ENCODE measurements at regions not wholly inside any gene's neighbourhood (a gene's known extent, or its start where the extent isn't known, plus 50 kb on each side); places are given as distances from the start of the nearest gene placed in this dataset.

DNA sequence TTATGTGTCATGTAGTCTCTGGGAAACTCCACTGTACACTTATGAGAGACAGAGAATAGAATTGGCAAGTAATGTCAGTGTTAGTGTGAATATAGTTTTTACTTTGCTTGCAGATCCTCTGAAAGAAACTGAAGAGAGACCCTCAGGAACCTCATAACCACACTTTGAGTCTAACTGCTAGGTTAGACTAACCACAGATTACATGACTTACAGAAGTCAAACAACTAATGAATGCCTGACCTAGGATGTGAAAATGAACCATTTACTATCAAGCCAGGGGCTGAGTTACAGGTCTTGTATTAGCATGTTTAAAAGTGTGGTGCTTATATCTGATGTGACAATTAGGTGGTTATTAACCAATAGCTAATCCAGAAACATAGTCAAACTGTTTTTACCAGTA lies 280.4 kb upstream of the LRATD1 start:
- TF ChIP-seq, protein P1, sequence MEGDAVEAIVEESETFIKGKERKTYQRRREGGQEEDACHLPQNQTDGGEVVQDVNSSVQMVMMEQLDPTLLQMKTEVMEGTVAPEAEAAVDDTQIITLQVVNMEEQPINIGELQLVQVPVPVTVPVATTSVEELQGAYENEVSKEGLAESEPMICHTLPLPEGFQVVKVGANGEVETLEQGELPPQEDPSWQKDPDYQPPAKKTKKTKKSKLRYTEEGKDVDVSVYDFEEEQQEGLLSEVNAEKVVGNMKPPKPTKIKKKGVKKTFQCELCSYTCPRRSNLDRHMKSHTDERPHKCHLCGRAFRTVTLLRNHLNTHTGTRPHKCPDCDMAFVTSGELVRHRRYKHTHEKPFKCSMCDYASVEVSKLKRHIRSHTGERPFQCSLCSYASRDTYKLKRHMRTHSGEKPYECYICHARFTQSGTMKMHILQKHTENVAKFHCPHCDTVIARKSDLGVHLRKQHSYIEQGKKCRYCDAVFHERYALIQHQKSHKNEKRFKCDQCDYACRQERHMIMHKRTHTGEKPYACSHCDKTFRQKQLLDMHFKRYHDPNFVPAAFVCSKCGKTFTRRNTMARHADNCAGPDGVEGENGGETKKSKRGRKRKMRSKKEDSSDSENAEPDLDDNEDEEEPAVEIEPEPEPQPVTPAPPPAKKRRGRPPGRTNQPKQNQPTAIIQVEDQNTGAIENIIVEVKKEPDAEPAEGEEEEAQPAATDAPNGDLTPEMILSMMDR (IDR thresholded peaks at IDR 0.05; ENCODE audit: insufficient read depth, low read length): no peak
- TF ChIP-seq, protein P2, sequence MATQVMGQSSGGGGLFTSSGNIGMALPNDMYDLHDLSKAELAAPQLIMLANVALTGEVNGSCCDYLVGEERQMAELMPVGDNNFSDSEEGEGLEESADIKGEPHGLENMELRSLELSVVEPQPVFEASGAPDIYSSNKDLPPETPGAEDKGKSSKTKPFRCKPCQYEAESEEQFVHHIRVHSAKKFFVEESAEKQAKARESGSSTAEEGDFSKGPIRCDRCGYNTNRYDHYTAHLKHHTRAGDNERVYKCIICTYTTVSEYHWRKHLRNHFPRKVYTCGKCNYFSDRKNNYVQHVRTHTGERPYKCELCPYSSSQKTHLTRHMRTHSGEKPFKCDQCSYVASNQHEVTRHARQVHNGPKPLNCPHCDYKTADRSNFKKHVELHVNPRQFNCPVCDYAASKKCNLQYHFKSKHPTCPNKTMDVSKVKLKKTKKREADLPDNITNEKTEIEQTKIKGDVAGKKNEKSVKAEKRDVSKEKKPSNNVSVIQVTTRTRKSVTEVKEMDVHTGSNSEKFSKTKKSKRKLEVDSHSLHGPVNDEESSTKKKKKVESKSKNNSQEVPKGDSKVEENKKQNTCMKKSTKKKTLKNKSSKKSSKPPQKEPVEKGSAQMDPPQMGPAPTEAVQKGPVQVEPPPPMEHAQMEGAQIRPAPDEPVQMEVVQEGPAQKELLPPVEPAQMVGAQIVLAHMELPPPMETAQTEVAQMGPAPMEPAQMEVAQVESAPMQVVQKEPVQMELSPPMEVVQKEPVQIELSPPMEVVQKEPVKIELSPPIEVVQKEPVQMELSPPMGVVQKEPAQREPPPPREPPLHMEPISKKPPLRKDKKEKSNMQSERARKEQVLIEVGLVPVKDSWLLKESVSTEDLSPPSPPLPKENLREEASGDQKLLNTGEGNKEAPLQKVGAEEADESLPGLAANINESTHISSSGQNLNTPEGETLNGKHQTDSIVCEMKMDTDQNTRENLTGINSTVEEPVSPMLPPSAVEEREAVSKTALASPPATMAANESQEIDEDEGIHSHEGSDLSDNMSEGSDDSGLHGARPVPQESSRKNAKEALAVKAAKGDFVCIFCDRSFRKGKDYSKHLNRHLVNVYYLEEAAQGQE (IDR thresholded peaks at IDR 0.05; ENCODE audit: insufficient replicate concordance, low read depth): no peak
- TF ChIP-seq POLR2AphosphoS5 (IDR thresholded peaks at IDR 0.05; ENCODE audit: low read depth): no peak
- no peak for TF ChIP-seq GABPA (IDR thresholded peaks at IDR 0.05; ENCODE audit: low read depth)
